HepG2 (cell line): ENCODE measurements at regions not wholly inside any gene's neighbourhood (a gene's known extent, or its start where the extent isn't known, plus 50 kb on each side); places are given as distances from the start of the nearest gene placed in this dataset.

Experiments used
- ATAC-seq: fragments of 200-7000 bp; cut with Tn5 transposase; 3 replicates; pipeline ENCODE4 v1.9.1; 2020; ENCODE audit warnings: mild to moderate bottlenecking, moderate library complexity
- BruUV-seq: library from RNA; stranded (reverse); fragments of 400-500 nt; replicated peaks from 2 replicates; lab custom pipeline; 2021; lab: Mats Ljungman, UMichigan
- CTCF ChIA-PET: fragments of 300-600 bp; formaldehyde crosslinking; extraction: SDS; loops from one replicate; lab custom pipeline; 2021; ENCODE audit warnings: low total read pairs, inconsistent platforms, low intra/inter-chr PET ratio; lab: Yijun Ruan, JAX
- POLR2A ChIA-PET: fragments of 350-600 bp; sonication (Branson Sonifier 250); formaldehyde crosslinking; loops from one replicate; lab custom pipeline; 2020; ENCODE audit warnings: antibody characterized with exemption, inconsistent platforms; lab: Yijun Ruan, JAX
- DNase-seq: peaks from one replicate; pipeline ENCODE4 v3.0.0-alpha.2; 2015; ENCODE audit warnings: low spot score
- FAIRE-seq: peaks from 3 replicates; lab custom pipeline; 2011; peaks lifted over from hg19 to GRCh38; lab: Jason Lieb, UNC
- H2AFZ ChIP-seq: one replicate; pipeline ENCODE4 v1.6.1; 2011; ENCODE audit warnings: low read length, inconsistent platforms
- H3K27ac ChIP-seq: fragments of 300-600 bp; 3 replicates; pipeline ENCODE4 v1.8.0; 2011; ENCODE audit warnings: mixed run types, mild to moderate bottlenecking, mixed read lengths, low read length, inconsistent platforms; ENCODE audit not compliant: insufficient read depth; ENCODE audit errors: extremely low read length
- H3K27me3 ChIP-seq, 2 experiments: fragments of 200-600 bp in 1 of 2; 2 replicates in 1 of 2; 3 replicates in 1 of 2; pipeline versions ENCODE4 v1.6.0 to v1.8.0; 2011; ENCODE audit warnings: low read length in 2 of 2, mild to moderate bottlenecking in 2 of 2, moderate library complexity in 2 of 2, inconsistent platforms in 1 of 2; ENCODE audit not compliant: insufficient read depth in 2 of 2, control insufficient read depth in 1 of 2
- H3K36me3 ChIP-seq, 2 experiments: fragments of 200-600 bp in 1 of 2; replicated peaks in 1 of 2; 2 replicates in 1 of 2; 3 replicates in 1 of 2; pipeline versions ENCODE4 v1.5.1 to v1.8.0; 2011; ENCODE audit warnings: low read length in 2 of 2, inconsistent platforms in 1 of 2; ENCODE audit not compliant: insufficient read depth in 2 of 2, control insufficient read depth in 1 of 2
- H3K4me1 ChIP-seq: 2 replicates; pipeline ENCODE4 v1.5.1; 2012; ENCODE audit warnings: low read length, inconsistent platforms; ENCODE audit not compliant: insufficient read depth
- H3K4me2 ChIP-seq: 2 replicates; pipeline ENCODE4 v1.6.0; 2011; ENCODE audit warnings: low read depth, low read length, inconsistent platforms
- H3K4me3 ChIP-seq, 3 experiments: fragments of 200-600 bp in 1 of 3; sonication (generic), shearing (Covaris generic) in 1 of 3; replicated peaks in 1 of 3; 2 replicates each; pipeline ENCODE4 v1.5.1; 2011 to 2016; ENCODE audit warnings: low read length in 3 of 3, inconsistent platforms in 2 of 3, low read depth in 2 of 3, mild to moderate bottlenecking in 2 of 3, control low read depth in 1 of 3, mixed read lengths in 1 of 3; ENCODE audit not compliant: insufficient read depth in 1 of 3
- H3K79me2 ChIP-seq: one replicate; pipeline ENCODE4 v1.6.1; 2011; ENCODE audit warnings: low read length, inconsistent platforms; ENCODE audit not compliant: insufficient read depth
- H3K9ac ChIP-seq: 2 replicates; pipeline ENCODE4 v1.6.0; 2011; ENCODE audit warnings: mild to moderate bottlenecking, low read depth, low read length, inconsistent platforms; ENCODE audit not compliant: insufficient read depth
- H3K9me3 ChIP-seq: 2 replicates; pipeline ENCODE4 v1.5.1; 2012; ENCODE audit warnings: mild to moderate bottlenecking, low read length
- H4K20me1 ChIP-seq: 2 replicates; pipeline ENCODE4 v1.6.0; 2011; ENCODE audit warnings: inconsistent platforms, mild to moderate bottlenecking, low read length, moderate library complexity; ENCODE audit not compliant: insufficient read depth
- ATRX ChIP-seq: sonication (generic); formaldehyde crosslinking; IDR thresholded peaks from 2 replicates; pipeline ENCODE4 v1.4.0; 2020; ENCODE audit warnings: missing genetic modification reagents, borderline replicate concordance
- CREM ChIP-seq, 2 experiments: sonication (generic) in 1 of 2; formaldehyde crosslinking in 1 of 2; IDR thresholded peaks; 2 replicates each; pipeline versions ENCODE4 v1.4.0 to v1.6.1; 2016 to 2020; ENCODE audit warnings: antibody characterized with exemption in 1 of 2, mild to moderate bottlenecking in 1 of 2, missing genetic modification reagents in 1 of 2
- FOXA1 ChIP-seq, 2 experiments: fragments of 450-650 bp in 1 of 2; sonication (generic) in 1 of 2; formaldehyde crosslinking in 1 of 2; IDR thresholded peaks; 2 replicates each; pipeline versions ENCODE4 v1.4.0 to v1.6.1; 2016 to 2020; ENCODE audit warnings: missing genetic modification reagents in 1 of 2
- IRF1 ChIP-seq: sonication (generic); formaldehyde crosslinking; IDR thresholded peaks from 2 replicates; pipeline ENCODE4 v1.4.0; 2020; ENCODE audit warnings: low read depth, mild to moderate bottlenecking, missing genetic modification reagents
- KLF16 ChIP-seq, 2 experiments: sonication (generic) in 1 of 2; formaldehyde crosslinking in 1 of 2; IDR thresholded peaks; 2 replicates each; pipeline versions ENCODE4 v1.6.1 to v1.8.0; 2016 to 2023; ENCODE audit warnings: missing genetic modification reagents in 2 of 2, missing compliant biosample characterization in 1 of 2
- TMF1 ChIP-seq: sonication (generic); formaldehyde crosslinking; IDR thresholded peaks from 2 replicates; pipeline ENCODE4 v1.8.1; 2022; ENCODE audit warnings: low read depth, missing genetic modification reagents
- ZNF740 ChIP-seq: sonication (generic); formaldehyde crosslinking; IDR thresholded peaks from 2 replicates; pipeline ENCODE4 v1.4.0; 2020; ENCODE audit warnings: missing genetic modification reagents
- ZNF883 ChIP-seq: sonication (generic); formaldehyde crosslinking; IDR thresholded peaks from 2 replicates; pipeline ENCODE4 v1.5.1; 2020; ENCODE audit warnings: mild to moderate bottlenecking, missing genetic modification reagents; ENCODE audit errors: not compliant biosample characterization
- WGBS: methylation state at CpG from one replicate; pipeline ENCODE4 v1.1.6; 2017; ENCODE audit warnings: low lambda C conversion rate; 5-methylcytosine and 5-hydroxymethylcytosine counted together
- in situ Hi-C: cut with HindIII; loops from 2 replicates; pipeline ENCODE4 v1.10.0; 2017; ENCODE audit warnings: low pct_unique_long_range_greater_than_20kb; ENCODE audit not compliant: extremely low pct_ligation_motif_present
- intact Hi-C: fragments of 100-400 bp; cut with micrococcal nuclease; formaldehyde crosslinking; loops from one replicate; pipeline ENCODE4 v1.10.0; 2022; ENCODE audit not compliant: unreplicated experiment
- TF ChIP-seq, protein P1 (sequence below): sonication (generic); formaldehyde crosslinking; IDR thresholded peaks from 2 replicates; pipeline ENCODE4 v1.4.0; 2020; ENCODE audit warnings: mild to moderate bottlenecking, missing genetic modification reagents
- TF ChIP-seq, protein P2 (sequence below): sonication (generic); formaldehyde crosslinking; IDR thresholded peaks from 2 replicates; pipeline ENCODE4 v1.5.1; 2020; ENCODE audit warnings: mild to moderate bottlenecking, missing genetic modification reagents, borderline replicate concordance

DNA sequence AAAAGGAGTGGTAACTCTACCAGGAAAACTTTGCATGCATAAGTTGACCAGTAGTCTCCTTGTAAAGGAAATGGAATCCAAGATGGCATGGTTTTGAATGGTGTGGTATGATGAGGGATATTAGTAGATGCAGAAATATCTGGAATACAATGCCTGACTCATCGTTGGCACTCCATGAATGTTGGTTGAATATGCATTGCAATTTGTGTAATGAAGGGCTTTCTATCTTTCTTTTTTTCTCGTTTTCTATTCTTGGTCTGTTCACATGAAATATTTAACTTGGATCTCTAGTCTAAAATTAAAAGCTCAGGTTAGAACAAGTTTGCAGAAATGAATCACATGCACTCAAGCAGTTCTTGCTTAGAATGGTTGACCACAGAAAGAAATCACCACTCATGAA lies 195.3 kb upstream of the ADRA1D start:
- H3K9me3 ChIP-seq, result 0 out of 2 replicates have a peak, but pooled peaks cover 4% of the 10 kb centered on the region
- ChIA-PET CTCF (no interaction called here), POLR2A (no interaction called here)
- no peak overlapping the region for H3K4me3 ChIP-seq
- in situ Hi-C loops, result no loop called here
- intact Hi-C loops, result no loop called here
- H3K27ac ChIP-seq, result no peak overlapping the region
- no peak for ATAC-seq
- H3K36me3 ChIP-seq, result no peaks in the 10 kb centered on the region
- no peak overlapping the region for H3K9ac ChIP-seq
- TF ChIP-seq CREM (IDR thresholded peaks at IDR 0.05), result no peak
- TF ChIP-seq CREM (CRISPR knock-in tag; IDR thresholded peaks at IDR 0.05), result no peak
- no peak for DNase-seq
- no TSS peak for BruUV-seq
- no peaks in the 10 kb centered on the region for H3K4me1 ChIP-seq
- H3K4me2 ChIP-seq, result no peak overlapping the region
- H3K27me3 ChIP-seq, result peaks cover 0 to 20% of the 10 kb centered on the region in 2 experiments; a peak in 1 of 5 replicates
- 3% methylated on average over 2 of the region's 2 CpGs for WGBS
- H3K79me2 ChIP-seq, result no peaks in the 10 kb centered on the region
- no peak overlapping the region for H2AFZ ChIP-seq
- FAIRE-seq, result no peak
- H4K20me1 ChIP-seq, result no peaks in the 10 kb centered on the region

DNA sequence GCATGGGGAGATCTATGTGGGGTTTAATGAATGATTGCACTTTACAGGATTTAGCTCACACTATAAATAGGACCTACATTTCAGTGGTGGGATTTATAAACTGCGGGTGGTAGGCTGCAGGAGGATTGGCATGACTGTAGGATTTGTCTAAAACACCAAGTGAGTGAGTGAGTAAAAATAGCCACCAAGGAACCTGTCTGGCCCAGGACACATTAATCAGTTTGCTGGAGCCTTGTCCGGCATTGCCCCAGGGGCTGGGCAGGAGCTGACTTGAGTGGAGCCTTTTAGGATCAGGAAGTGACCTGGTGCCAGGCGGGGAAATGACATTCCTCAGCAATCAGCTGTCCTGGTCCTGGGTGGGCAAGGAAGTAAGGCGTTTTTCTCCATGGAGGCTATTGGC lies 193.9 kb upstream of the ADRA1D start:
- H3K36me3 ChIP-seq, result no peaks in the 10 kb centered on the region
- WGBS, result 11% methylated on average over 4 of the region's 4 CpGs
- no peak overlapping the region for H3K9ac ChIP-seq
- intact Hi-C loops (no loop called here), in situ Hi-C loops (no loop called here)
- H2AFZ ChIP-seq, result no peak overlapping the region
- no peaks in the 10 kb centered on the region for H4K20me1 ChIP-seq
- DNase-seq (no peak), ATAC-seq (no peak), FAIRE-seq (no peak)
- H3K79me2 ChIP-seq, result no peaks in the 10 kb centered on the region
- BruUV-seq, result no TSS peak
- 0 out of 2 replicates have a peak, but pooled peaks cover 4% of the 10 kb centered on the region for H3K9me3 ChIP-seq
- POLR2A ChIA-PET, result no interaction called here
- no peak overlapping the region for H3K4me2 ChIP-seq
- no peak overlapping the region for H3K4me3 ChIP-seq
- H3K27me3 ChIP-seq, result peaks cover 0 to 29% of the 10 kb centered on the region in 2 experiments; a peak in 1 of 5 replicates
- no peaks in the 10 kb centered on the region for H3K4me1 ChIP-seq
- no peak overlapping the region for H3K27ac ChIP-seq
- CTCF ChIA-PET, result no interaction called here
- TF ChIP-seq FOXA1 (IDR thresholded peaks at IDR 0.05), result no peak
- TF ChIP-seq FOXA1 (CRISPR knock-in tag; IDR thresholded peaks at IDR 0.05), result no peak
- no peak for TF ChIP-seq TMF1 (CRISPR knock-in tag)
- no peak for TF ChIP-seq KLF16 (CRISPR knock-in tag; IDR thresholded peaks at IDR 0.05)
- no peak for TF ChIP-seq ZNF883
- no peak for TF ChIP-seq ATRX (CRISPR knock-in tag)
- no peak for TF ChIP-seq IRF1 (CRISPR knock-in tag)
- TF ChIP-seq, protein P1, sequence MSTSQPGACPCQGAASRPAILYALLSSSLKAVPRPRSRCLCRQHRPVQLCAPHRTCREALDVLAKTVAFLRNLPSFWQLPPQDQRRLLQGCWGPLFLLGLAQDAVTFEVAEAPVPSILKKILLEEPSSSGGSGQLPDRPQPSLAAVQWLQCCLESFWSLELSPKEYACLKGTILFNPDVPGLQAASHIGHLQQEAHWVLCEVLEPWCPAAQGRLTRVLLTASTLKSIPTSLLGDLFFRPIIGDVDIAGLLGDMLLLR (CRISPR knock-in tag), result no peak
- no peak for TF ChIP-seq ZNF740 (CRISPR knock-in tag)
- TF ChIP-seq, protein P2, sequence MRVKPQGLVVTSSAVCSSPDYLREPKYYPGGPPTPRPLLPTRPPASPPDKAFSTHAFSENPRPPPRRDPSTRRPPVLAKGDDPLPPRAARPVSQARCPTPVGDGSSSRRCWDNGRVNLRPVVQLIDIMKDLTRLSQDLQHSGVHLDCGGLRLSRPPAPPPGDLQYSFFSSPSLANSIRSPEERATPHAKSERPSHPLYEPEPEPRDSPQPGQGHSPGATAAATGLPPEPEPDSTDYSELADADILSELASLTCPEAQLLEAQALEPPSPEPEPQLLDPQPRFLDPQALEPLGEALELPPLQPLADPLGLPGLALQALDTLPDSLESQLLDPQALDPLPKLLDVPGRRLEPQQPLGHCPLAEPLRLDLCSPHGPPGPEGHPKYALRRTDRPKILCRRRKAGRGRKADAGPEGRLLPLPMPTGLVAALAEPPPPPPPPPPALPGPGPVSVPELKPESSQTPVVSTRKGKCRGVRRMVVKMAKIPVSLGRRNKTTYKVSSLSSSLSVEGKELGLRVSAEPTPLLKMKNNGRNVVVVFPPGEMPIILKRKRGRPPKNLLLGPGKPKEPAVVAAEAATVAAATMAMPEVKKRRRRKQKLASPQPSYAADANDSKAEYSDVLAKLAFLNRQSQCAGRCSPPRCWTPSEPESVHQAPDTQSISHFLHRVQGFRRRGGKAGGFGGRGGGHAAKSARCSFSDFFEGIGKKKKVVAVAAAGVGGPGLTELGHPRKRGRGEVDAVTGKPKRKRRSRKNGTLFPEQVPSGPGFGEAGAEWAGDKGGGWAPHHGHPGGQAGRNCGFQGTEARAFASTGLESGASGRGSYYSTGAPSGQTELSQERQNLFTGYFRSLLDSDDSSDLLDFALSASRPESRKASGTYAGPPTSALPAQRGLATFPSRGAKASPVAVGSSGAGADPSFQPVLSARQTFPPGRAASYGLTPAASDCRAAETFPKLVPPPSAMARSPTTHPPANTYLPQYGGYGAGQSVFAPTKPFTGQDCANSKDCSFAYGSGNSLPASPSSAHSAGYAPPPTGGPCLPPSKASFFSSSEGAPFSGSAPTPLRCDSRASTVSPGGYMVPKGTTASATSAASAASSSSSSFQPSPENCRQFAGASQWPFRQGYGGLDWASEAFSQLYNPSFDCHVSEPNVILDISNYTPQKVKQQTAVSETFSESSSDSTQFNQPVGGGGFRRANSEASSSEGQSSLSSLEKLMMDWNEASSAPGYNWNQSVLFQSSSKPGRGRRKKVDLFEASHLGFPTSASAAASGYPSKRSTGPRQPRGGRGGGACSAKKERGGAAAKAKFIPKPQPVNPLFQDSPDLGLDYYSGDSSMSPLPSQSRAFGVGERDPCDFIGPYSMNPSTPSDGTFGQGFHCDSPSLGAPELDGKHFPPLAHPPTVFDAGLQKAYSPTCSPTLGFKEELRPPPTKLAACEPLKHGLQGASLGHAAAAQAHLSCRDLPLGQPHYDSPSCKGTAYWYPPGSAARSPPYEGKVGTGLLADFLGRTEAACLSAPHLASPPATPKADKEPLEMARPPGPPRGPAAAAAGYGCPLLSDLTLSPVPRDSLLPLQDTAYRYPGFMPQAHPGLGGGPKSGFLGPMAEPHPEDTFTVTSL (CRISPR knock-in tag), result no peak
